ENCODE measurements at regions not wholly inside any gene's neighbourhood (a gene's known extent, or its start where the extent isn't known, plus 50 kb on each side); places are given as distances from the start of the nearest gene placed in this dataset.

DNA sequence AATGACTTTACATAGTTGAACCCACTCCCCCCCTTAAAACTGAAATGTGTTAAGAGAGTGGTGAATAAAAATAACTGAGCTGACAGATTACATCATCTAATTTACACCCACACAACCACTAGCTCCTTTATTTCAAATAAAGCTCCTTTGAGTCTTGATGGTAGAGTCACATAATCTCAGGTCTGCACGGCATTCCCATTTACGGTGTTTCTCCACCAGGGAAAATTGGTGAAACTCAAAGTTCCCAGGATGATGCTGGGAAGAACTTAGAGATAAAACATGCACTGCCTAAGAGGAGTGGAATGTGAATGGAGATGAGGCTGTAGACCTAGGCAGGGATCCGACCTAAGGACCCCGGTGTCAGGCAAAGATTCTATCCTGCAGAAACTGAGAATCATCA lies 727.8 kb upstream of the ADAMTS5 start:
- no peak for DNase-seq (ENCODE audit: extremely low read depth in 1 of 2, low read depth in 1 of 2)

GRCh38 chr21:27693376-27693775 lies 726.5 kb upstream of the ADAMTS5 start:
- DNase-seq (ENCODE audit: extremely low read depth in 1 of 2, low read depth in 1 of 2): no peak

- DNase-seq (ENCODE audit: extremely low read depth in 1 of 2, low read depth in 1 of 2): no peak
Observed at GRCh38 chr21:27691516-27691915, 724.6 kb upstream of the ADAMTS5 start.

DNA sequence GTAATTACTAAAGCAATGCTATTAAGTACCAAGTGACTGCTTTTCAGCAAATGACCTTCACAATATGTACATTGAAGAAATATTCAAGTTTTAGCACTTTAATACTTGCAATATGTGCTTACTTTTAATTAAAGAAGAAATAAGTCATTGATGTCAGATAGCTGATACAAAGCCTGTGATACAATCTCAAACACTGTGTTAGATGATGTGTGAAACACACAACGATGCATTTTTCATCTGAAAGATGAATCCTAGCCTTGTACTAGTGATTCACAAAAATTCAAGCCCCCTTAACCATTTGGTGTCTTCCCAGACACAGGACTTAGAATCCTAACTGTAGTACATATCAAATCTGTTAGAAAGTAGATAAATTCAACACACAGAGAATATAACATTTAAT lies 724.1 kb upstream of the ADAMTS5 start:
- no peak for DNase-seq (ENCODE audit: extremely low read depth in 1 of 2, low read depth in 1 of 2)

DNA sequence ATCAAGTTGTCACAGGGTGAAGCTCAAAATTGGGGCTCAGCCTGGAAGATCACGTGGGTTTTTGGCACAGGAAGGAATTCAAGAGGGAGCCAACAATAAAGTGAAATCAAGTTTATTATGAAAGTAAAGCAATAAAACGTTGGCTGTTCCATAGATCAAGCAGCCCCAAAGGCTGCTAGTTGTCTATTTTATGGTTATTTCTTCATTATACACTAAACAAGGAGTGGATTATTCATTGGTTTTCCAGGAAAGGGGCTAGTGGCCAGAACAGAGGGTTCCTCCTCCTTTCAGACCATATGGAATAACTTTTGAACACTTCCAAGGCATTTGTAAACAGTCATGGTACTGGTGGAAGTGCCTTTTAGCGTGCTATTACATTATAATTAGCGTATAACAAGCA lies 723.5 kb upstream of the ADAMTS5 start:
- DNase-seq (ENCODE audit: extremely low read depth in 1 of 2, low read depth in 1 of 2): no peak

DNA sequence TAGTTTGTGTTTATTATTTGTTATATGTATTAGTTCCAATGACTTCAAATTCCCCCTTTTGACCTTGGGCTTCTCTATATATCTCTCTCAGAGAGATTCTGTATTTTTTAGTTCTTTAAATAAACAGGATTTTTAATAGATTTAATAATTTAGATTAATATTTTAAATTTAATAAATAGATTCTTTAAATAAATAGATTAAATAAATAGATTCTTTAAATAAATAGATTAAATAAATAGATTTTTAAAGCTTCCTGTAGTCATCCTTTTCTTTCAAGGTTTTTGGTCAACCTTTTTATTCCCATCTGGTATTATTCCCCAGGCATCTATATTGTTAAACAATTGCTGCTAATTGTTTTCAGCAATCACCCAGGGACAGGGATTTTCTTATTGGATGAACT lies 721.9 kb upstream of the ADAMTS5 start:
- no peak for DNase-seq (ENCODE audit: extremely low read depth in 1 of 2, low read depth in 1 of 2)

- no peak for DNase-seq (ENCODE audit: extremely low read depth in 1 of 2, low read depth in 1 of 2)
Observed at GRCh38 chr21:27683292-27683691, 716.4 kb upstream of the ADAMTS5 start.

DNA sequence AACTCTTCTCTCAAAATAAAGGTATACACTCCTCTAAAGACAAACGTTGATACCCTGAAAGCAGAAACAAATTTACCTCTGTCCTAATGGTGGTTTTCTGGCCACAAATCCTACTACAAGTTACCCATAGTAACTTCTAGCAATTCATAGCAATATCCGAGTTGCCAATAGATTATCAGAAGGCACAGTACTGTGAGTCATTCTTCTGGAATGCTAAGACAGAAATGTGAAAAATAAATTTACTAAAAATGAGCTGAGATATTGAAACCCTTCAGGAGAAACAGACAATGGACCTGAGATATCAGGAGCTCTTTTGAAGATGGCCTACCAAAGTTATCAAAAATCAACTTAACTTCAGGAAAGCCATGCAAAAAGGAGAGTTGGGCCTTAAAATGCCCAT lies 715.0 kb upstream of the ADAMTS5 start:
- no peak for DNase-seq (ENCODE audit: extremely low read depth in 1 of 2, low read depth in 1 of 2)

- DNase-seq (ENCODE audit: extremely low read depth in 1 of 2, low read depth in 1 of 2): no peak
Observed at GRCh38 chr21:27681038-27681437, 714.1 kb upstream of the ADAMTS5 start.

- DNase-seq (ENCODE audit: extremely low read depth in 1 of 2, low read depth in 1 of 2): no peak
Observed at GRCh38 chr21:27680181-27680580, 713.3 kb upstream of the ADAMTS5 start.

- DNase-seq (ENCODE audit: extremely low read depth in 1 of 2, low read depth in 1 of 2): no peak
Observed at GRCh38 chr21:27678511-27678910, 711.6 kb upstream of the ADAMTS5 start.

GRCh38 chr21:27677546-27677945 lies 710.7 kb upstream of the ADAMTS5 start:
- DNase-seq (ENCODE audit: extremely low read depth in 1 of 2, low read depth in 1 of 2): no peak

DNA sequence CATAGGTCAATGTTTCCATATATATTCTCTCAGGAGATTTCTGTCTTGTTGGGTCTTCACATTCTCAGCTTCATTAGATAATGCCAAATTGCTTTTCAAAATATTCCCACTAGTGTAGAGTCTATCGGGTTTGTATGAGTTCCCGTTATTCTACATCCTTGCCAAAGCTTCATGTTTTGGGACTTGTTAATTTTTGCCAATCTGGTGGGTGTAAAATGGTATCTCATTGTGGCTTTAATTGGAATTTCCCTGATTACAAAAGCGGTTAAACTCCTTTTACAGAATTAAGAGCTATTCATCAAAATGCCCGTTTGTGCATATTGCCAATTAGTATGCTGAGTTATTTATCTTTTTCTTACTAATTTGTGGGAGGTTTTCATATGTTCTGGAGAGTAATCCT lies 708.4 kb upstream of the ADAMTS5 start:
- DNase-seq (ENCODE audit: extremely low read depth in 1 of 2, low read depth in 1 of 2): no peak

DNA sequence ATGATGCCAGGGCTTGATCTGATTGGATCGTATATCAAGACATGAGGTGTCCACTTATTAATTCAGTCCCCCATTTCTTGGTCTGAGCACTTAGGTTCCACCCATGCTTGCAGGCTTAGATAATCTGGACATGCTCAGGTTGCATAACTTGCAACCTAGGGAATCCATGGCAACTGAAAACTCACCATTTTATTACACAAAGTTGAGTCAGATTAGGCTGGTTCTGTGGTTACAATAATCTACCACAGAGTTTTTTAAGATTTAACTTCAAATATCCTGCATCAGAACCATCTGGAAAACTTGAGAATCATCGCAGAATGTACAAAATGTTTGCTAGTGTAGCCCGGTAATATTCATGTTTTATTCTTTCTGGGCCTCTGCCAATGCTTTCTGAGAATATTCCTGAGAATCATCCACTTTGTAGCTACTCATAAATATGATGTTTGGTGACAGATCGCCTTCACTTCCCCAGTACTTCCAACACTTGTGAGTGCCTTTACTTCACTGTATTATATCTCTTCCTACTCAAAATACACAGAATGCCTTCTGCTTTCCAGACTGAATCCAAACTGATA lies 707.2 kb upstream of the ADAMTS5 start:
- no peak for DNase-seq (ENCODE audit: extremely low read depth in 1 of 2, low read depth in 1 of 2)

DNA sequence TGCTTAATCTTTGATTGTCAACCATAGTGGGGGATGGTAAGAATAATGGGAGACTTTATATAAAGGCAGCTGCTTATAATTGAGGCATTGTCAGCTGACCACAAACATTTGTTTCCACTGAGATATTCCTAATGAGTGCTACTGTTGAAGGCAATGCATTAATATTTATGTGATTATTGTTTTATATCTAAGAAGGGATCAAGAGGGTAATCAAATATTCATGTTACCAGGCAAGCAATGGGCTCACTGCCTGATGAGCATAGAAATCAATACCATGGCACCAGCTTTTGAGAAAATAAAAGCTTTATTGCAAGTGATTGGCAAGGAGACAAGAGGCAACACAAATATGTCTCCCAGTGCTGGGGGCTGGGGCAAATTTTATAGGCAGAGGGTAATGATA lies 706.7 kb upstream of the ADAMTS5 start:
- DNase-seq (ENCODE audit: extremely low read depth in 1 of 2, low read depth in 1 of 2): no peak

DNA sequence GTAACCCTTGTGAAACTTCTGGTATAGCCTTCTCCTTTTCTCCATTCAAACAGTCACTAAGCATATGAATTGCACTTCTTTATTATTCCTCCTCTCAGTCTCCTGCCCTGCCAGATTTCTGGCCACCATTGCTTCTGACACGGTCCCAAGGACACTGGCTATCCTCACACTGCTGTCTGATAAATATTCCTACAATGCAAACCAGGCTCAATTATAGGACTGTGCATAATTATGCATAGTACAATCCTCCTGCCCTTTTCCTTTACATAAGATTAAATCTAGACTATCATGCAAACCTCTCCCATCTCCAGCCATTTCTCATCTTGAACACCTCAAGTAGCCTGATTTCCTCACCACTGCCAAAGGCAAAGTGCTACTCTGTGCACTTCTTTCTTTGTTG lies 704.3 kb upstream of the ADAMTS5 start:
- no peak for DNase-seq (ENCODE audit: extremely low read depth in 1 of 2, low read depth in 1 of 2)

DNA sequence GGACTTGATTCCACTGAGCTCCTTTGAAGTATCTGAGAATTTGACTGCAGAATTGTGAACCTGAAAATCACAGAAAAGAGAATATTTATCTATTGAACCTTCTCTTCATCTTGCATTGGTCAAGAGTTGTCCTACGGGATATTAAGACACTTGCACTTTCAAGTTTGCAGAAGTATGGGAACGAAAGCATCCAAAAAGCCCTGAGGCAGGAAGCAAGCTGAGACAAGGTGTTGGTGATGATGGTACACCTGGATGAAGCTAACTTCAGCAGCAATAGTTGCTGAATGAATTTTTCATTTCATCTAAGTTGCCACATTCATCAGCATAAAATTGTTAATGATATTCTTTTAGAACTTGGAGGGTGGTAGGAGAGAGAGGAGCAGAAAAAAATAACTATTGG lies 686.6 kb upstream of the ADAMTS5 start:
- DNase-seq (ENCODE audit: extremely low read depth in 1 of 2, low read depth in 1 of 2): no peak

DNA sequence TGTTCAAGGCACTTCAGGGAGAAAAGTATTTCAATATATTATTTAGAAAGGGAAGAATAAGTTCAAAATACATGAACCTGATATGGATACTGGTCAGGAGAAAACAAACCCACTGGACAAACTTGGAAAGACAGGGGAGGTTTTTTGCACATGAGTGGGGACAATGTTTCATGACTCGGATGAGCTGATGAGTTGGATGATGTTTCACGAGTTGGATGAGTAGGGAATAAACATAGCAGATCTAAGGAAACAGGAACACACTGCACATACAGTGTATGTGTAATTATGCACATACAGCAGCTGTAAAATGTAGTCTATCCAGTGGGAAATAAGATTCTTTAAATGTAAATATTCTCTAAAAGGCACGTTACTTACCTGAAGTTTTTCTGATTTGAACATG lies 682.9 kb upstream of the ADAMTS5 start:
- DNase-seq (ENCODE audit: extremely low read depth in 1 of 2, low read depth in 1 of 2): no peak

DNA sequence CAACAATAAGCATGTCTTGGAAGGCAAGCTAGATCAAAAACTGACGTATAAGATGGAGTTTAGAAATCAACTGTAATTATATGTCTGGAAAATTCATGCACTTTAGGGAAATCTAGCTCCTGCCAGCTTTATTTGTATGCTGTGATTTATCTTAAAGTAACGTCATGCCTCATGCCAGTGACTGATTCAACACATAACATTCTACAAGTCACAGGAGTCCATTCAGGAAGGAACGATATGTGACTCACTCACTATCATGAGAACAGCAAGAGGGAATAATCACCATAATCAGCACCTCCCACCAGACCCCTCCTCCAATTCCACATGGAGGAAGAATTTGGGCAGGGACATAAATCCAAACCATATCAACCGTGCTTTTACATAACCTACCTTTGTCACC lies 682.4 kb upstream of the ADAMTS5 start:
- DNase-seq (ENCODE audit: extremely low read depth in 1 of 2, low read depth in 1 of 2): no peak

DNA sequence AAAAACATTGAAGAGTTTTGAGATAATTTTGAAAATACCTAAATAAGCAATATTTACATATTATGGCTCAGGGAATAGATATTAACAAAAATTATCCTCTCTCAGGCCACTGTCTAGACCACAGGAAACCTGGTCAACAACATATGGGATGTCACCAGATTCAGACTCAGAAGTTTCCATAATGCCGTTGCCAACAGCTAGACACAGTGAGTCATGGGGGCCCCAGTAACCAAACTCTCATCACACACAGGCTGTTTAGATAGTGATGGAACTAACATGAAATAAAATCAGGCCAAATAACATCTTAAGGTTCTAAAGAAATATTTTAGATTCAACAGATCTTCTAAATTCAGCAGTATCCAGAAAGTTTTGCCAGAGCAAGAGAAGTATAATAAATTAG lies 681.7 kb upstream of the ADAMTS5 start:
- no peak for DNase-seq (ENCODE audit: extremely low read depth in 1 of 2, low read depth in 1 of 2)

DNA sequence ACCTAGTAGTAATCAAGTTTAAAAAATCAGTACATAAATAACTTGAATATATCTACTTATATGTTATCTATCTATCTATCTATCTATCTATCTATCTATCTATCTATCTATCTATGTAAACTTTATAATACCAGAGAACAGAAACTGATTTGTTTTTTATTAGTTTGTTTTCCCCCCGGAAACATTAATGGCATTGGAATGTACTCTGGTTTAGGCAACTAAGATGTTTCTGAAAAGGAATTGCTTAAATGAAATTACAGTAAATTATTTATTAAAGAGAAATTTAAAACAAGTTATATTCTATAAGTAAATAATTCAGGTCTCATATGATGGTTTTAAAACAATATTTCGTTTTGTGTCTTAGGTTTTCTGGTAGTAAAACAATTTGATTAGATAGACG lies 681.0 kb upstream of the ADAMTS5 start:
- DNase-seq (ENCODE audit: extremely low read depth in 1 of 2, low read depth in 1 of 2): no peak

- DNase-seq (ENCODE audit: extremely low read depth in 1 of 2, low read depth in 1 of 2): no peak
Observed at GRCh38 chr21:27647401-27647800, 680.5 kb upstream of the ADAMTS5 start.

DNA sequence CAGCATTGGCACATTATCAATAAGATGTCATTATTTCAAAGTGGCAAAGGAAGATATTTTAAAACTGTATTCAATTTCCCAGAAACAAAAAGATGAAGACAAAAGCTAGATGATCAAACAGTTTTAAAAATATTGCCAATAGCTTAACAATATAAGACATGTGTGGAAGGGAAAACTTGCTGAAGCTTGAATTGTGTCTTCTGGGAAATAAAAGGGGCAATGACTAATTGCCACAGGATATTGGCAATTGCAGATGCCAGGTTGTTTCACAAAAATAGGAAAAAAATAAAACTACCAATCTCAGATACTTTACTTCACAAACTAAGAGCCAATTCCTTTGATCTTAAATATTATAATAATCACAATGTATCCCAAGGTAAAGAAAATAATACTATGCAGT lies 679.8 kb upstream of the ADAMTS5 start:
- DNase-seq (ENCODE audit: extremely low read depth in 1 of 2, low read depth in 1 of 2): no peak

DNA sequence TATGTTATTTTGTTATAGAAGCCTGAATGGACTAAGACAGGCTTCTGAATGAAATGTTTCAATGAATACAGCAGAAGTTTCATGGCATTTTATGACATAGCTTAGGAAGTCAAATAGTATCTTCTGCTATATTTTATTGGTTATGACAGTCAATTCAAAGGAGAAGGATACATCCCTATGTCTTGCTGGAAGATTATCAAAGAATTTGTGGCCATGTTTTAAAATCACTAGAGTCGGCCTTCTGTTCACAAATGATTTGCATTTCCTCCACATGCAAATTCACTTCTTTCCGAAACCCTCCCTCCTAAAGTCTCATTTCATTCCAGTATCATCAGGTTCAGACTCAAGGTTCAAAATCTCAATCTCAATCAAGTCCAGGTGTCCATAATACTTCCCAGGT lies 679.2 kb upstream of the ADAMTS5 start:
- no peak for DNase-seq (ENCODE audit: extremely low read depth in 1 of 2, low read depth in 1 of 2)
